Inferior parietal cortex (tissue), 1 donor: ENCODE measurements at regions not wholly inside any gene's neighbourhood (a gene's known extent, or its start where the extent isn't known, plus 50 kb on each side); places are given as distances from the start of the nearest gene placed in this dataset.
"Not testable (repeated sequence)": the region's sequence is repeated elsewhere in the genome, so short reads cannot be mapped to it uniquely, and the experiment has no call there.

Source experiments
- DNase-seq: peaks from one replicate; pipeline ENCODE4 v3.0.0-alpha.2; 2016; ENCODE audit errors: extremely low spot score

GRCh38 chr2:121132054-121132761 lies 152.8 kb downstream of the TFCP2L1 start:
- DNase-seq = no peak

- DNase-seq = no peak
These were observed 152.3 kb downstream of the TFCP2L1 start for GRCh38 chr2:121132762-121133107.

- no peak for DNase-seq
These were observed 151.3 kb downstream of the TFCP2L1 start for GRCh38 chr2:121133551-121134319.

DNA sequence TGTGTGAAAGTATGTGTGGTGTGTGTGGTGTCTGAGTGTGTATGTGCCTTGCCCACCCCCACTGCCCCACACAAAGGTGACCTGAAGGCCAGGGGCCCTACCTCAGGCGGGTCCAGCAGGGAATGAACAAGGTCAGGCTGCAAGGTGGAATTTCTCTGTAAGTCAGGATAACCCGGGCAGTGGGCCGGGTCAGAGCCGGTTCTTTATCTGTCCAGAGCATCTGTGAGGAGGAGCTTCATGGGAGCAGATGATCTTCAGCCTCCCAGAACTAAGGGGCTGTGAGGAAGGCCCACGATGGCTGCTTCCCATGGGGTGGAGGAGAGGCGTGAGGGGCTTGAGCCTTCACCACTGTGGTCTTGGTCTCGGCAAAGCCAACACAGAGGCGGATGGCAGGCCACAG lies 150.3 kb downstream of the TFCP2L1 start:
- DNase-seq = no peak

- no peak for DNase-seq
These were observed 149.7 kb downstream of the TFCP2L1 start for GRCh38 chr2:121135168-121135853.

DNA sequence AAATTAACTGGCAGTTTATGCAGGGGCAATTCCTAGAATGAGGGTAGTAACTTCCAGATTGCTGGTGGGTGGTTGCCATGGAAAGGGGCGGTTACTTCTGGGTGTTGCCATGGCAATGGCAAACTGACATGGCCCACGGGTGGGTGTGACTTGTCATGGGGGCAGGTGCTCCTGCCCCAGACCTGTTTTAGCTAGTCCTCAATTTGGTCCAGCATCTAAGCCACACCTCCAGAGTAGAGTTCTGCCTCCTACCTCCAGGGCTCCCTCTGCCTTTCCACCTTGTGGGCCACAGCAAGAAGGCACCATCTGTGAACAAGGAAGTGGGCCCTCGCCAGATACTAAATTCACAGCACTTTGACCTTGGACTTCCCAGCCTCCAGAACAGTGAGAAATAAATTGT lies 148.7 kb downstream of the TFCP2L1 start:
- DNase-seq = no peak

GRCh38 chr2:121137571-121137970 lies 147.4 kb downstream of the TFCP2L1 start:
- no peak for DNase-seq

GRCh38 chr2:121140734-121141133 lies 144.3 kb downstream of the TFCP2L1 start:
- no peak for DNase-seq

- DNase-seq = no peak
These were observed 142.6 kb downstream of the TFCP2L1 start for GRCh38 chr2:121142452-121142851.

DNA sequence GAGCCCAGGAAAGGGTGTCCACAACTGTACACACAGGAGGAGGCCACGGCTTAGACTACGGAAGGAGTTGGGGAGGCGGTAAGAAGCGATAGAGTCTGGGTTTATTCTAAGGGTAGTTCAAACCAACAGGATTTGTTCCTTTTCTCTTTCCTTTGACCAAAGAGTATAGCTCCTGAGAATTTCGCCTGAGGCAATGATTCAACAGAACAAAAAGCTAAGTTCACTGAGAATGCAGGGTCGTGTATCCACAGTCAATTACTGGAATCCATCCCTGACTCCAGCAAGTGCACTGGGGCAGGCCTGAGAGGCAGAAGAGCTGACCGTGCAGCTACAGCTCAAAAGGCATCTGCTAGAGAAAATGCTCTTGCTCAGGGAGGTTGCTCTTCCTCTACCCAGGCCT lies 140.9 kb downstream of the TFCP2L1 start:
- DNase-seq = no peak

DNA sequence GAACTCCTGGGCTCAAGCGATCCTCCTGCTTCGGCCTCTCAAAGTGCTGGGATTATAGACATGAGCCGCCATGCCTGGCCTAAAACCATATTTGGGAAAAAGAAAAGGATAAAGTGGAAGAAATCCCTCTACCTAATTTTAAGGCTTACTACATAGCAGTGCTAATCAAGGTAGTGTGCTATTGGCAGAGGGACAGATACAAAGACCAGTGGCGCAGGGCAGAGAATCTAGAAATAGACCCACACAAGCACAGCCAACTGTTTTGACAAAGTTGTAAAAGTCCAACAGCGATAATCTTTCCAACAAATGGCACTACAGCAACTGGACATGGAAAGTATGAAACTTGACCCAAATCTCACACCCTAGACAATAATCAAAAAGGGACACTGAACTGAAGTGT lies 138.4 kb downstream of the TFCP2L1 start:
- no peak for DNase-seq

- no peak for DNase-seq
These were observed 137.2 kb downstream of the TFCP2L1 start for GRCh38 chr2:121147766-121148165.

- DNase-seq = no peak
These were observed 136.5 kb downstream of the TFCP2L1 start for GRCh38 chr2:121148481-121148880.

DNA sequence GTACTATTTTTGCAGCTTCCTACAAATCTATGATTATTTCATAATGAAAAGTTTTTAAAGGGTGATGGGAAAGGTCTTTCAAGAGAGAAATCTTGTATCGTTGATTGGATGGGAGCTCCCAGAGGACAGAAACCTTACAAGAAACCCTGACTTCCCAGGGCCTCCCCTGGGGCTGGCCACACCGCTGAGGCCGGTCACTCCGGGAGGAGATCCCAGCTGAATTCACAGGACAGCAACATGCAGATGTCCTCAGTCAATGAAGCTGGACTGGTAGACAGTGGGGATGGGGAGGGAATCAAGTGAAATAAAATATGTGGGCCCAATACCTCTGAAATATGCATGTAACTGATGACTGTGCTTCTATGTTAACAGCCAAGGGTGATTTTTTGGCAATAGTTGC lies 135.6 kb downstream of the TFCP2L1 start:
- no peak for DNase-seq

- DNase-seq = no peak
These were observed 134.9 kb downstream of the TFCP2L1 start for GRCh38 chr2:121150126-121150525.

DNA sequence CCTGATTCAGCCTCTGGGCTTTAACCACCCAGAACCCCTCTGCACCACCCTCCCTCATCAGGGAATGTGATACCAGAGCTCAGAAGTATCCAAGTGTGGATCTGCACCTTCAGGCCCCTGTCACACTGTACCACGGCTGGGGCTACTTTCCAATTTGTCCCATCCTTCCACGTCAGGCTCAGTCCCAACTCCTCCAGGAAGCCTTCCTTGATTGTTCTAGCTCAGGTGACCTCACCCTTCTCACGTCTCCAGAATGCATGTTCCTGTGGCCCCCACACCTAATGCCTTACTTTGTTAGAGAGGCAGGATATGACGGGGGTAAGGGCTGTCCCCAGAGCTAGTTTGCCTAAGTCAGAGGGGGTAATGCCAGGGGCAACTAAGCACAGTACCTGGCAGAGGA lies 134.3 kb downstream of the TFCP2L1 start:
- DNase-seq = no peak

DNA sequence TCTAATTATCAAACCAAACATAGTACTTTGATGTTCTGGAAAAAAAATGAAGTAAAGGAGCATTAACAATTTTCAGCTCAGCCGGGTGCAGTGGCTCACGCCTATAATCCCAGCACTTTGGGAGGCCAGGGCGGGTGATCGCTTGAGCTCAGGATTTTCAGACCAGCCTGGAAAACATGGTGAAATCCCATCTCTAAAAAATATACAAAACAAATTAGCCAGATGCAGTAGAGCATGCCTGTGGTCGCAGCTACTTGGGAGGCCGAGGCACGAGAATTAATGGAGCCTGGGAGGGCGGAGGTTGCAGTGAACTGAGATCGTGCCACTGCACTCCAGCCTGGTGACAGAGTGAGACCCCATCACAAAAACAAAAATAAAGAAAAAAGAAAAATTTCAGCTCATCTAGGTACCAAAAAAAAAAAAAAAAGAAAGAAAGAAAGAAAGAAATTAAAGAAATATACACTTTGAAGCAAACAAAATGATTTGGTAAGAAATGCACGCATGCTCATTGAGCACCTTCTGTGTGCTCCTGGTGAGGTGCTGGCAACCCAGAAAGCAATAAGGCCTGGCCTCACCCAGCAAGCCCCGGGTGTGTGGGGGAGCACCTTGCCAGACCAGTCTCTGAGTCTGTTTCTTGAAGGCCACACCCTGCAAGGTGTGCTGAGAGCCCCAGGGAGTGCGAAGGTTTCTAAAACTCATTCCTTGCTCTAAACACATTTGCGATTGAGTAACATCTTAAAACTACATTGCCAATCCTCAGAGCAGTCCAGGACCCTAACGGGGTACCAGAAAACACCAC lies 133.5 kb downstream of the TFCP2L1 start:
- no peak for DNase-seq

DNA sequence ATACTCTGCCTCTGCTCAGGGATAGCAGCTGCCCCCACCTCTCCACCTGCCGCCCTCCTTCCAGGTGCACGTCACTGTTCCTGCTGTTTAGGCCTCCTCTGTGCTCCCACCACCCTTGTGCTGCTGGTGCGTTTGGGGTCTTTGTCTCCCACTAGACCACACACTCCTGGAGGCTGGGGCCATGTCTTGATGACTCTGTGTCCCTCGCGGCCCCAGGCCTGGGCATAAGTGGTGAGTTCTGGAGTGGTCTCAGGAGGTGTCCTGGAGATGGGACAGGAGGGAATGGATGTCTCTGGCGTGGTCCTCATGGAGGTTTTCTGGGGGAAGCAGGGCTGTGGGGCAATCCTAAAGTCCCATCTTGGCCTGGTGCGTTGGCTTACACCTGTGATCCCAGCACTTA lies 132.1 kb downstream of the TFCP2L1 start:
- DNase-seq = no peak

GRCh38 chr2:121153516-121153915 lies 131.5 kb downstream of the TFCP2L1 start:
- no peak for DNase-seq

GRCh38 chr2:121155502-121156056 lies 129.4 kb downstream of the TFCP2L1 start:
- no peak for DNase-seq

GRCh38 chr2:121157481-121157880 lies 127.5 kb downstream of the TFCP2L1 start:
- not testable (repeated sequence) for DNase-seq
